ENCODE measurements at regions not wholly inside any gene's neighbourhood (a gene's known extent, or its start where the extent isn't known, plus 50 kb on each side); places are given as distances from the start of the nearest gene placed in this dataset.

- ATAC-seq: no peak
- Histone ChIP-seq H3K4me3 (no peak overlapping the region), H3K27me3 (ENCODE audit: control insufficient read depth in 2 of 2, insufficient read depth in 2 of 2, low read length in 2 of 2) (no peaks in the 10 kb centered on the region), H3K9me1 (ENCODE audit: control insufficient read depth, insufficient read depth, low read length) (no peaks in the 10 kb centered on the region), H3K27ac (ENCODE audit: extremely low read depth, low read depth, low read length) (no peak overlapping the region), H3K9me3 (replicated peaks; ENCODE audit: control insufficient read depth, insufficient read depth, low read depth, low read length) (no peaks in the 10 kb centered on the region), H3K4me1 (replicated peaks in 1 of 2; ENCODE audit: control insufficient read depth in 2 of 2, insufficient read depth in 2 of 2, low read length in 2 of 2) (no peaks in the 10 kb centered on the region), H2AFZ (ENCODE audit: low read depth, low read length) (no peak overlapping the region), H3K4me2 (ENCODE audit: insufficient read depth, low read length) (no peak overlapping the region), H3K79me2 (ENCODE audit: control insufficient read depth, insufficient read depth, low read length) (no peaks in the 10 kb centered on the region), H3K9ac (ENCODE audit: insufficient read depth in 1 of 2, low read depth in 2 of 2, low read length in 2 of 2) (no peak overlapping the region), H4K20me1 (replicated peaks; ENCODE audit: control insufficient read depth, insufficient read depth, low read length) (no peaks in the 10 kb centered on the region), H3K36me3 (ENCODE audit: control insufficient read depth, insufficient read depth, low read length) (no peaks in the 10 kb centered on the region)
- in situ Hi-C loops (cut with MboI): no loop called here
- WGBS (ENCODE audit: insufficient coverage, low coverage, missing lambda C conversion rate): 0% methylated on average over 2 of the region's 2 CpGs
- CTCF ChIA-PET (ENCODE audit: low intra/inter-chr PET ratio): no interaction called here
- POLR2A ChIA-PET: no interaction called here
- no peak for FAIRE-seq
- intact Hi-C loops (cut with micrococcal nuclease): no loop called here
- DNase-seq (ENCODE audit: extremely low read depth in 1 of 4, low spot score in 3 of 4): no peak
- no TSS peak for BruUV-seq (replicated peaks)
- TF ChIP-seq GABPA (tag; conservative IDR thresholded peaks at IDR 0.05; ENCODE audit: low read depth) (no peak), ZNF695 (CRISPR knock-in tag; IDR thresholded peaks at IDR 0.05) (no peak), ZNF76 (CRISPR knock-in tag; IDR thresholded peaks at IDR 0.05; ENCODE audit: borderline replicate concordance) (no peak), ATF7 (IDR thresholded peaks at IDR 0.05) (no peak), PML (IDR thresholded peaks at IDR 0.05; ENCODE audit: low read length) (no peak), ZFPM2 (CRISPR knock-in tag; IDR thresholded peaks at IDR 0.05) (no peak), RREB1 (CRISPR knock-in tag; IDR thresholded peaks at IDR 0.05) (no peak), SIN3B (IDR thresholded peaks at IDR 0.05; ENCODE audit: low read depth) (no peak), ETV6 (IDR thresholded peaks at IDR 0.05; ENCODE audit: borderline replicate concordance in 1 of 2, low read depth in 2 of 2, low read length in 1 of 2) (no peak), ETV6 (CRISPR knock-in tag; IDR thresholded peaks at IDR 0.05; ENCODE audit: borderline replicate concordance) (no peak), ZNF639 (CRISPR knock-in tag; conservative IDR thresholded peaks at IDR 0.05 in 1 of 2, IDR thresholded peaks at IDR 0.05 in 1 of 2) (no peak), SMARCA4 (IDR thresholded peaks at IDR 0.05) (no peak), ARID4B (CRISPR knock-in tag; IDR thresholded peaks at IDR 0.05) (no peak)
These were observed 883.5 kb downstream of the SI start for GRCh38 chr3:164194842-164195241.
